Lung (tissue), 11 donors: ENCODE measurements at regions not wholly inside any gene's neighbourhood (a gene's known extent, or its start where the extent isn't known, plus 50 kb on each side); places are given as distances from the start of the nearest gene placed in this dataset.
"Not testable (repeated sequence)": the region's sequence is repeated elsewhere in the genome, so short reads cannot be mapped to it uniquely, and the experiment has no call there.

Experiments
- ATAC-seq: fragments of 200-7000 bp; cut with Tn5 transposase; one replicate; pipeline ENCODE4 v1.9.1; 2020; ENCODE audit warnings: moderate number of reproducible peaks; ENCODE audit not compliant: insufficient read depth, low FRiP score
- DNase-seq, 3 donors: peaks; one replicate each; pipeline ENCODE4 v3.0.0-alpha.2; 2013 to 2017
- H3K27ac ChIP-seq, 2 donors: one replicate each; pipeline ENCODE4 v1.5.1; 2013; ENCODE audit warnings: mild to moderate bottlenecking in 2 of 2, moderate library complexity in 2 of 2, control low read depth in 1 of 2, inconsistent platforms in 1 of 2, low read depth in 1 of 2, low read length in 1 of 2
- H3K27me3 ChIP-seq, 3 donors: one replicate each; pipeline ENCODE4 v1.5.1; 2013; ENCODE audit warnings: low read length in 2 of 3; ENCODE audit not compliant: control insufficient read depth in 3 of 3, insufficient read depth in 3 of 3
- H3K36me3 ChIP-seq, 4 donors: one replicate each; pipeline ENCODE4 v1.5.1; 2013; ENCODE audit warnings: low read length in 4 of 4, mild to moderate bottlenecking in 1 of 4, moderate library complexity in 1 of 4; ENCODE audit not compliant: control insufficient read depth in 4 of 4, insufficient read depth in 4 of 4
- H3K4me1 ChIP-seq, 5 donors: one replicate each; pipeline ENCODE4 v1.5.1; 2013; ENCODE audit warnings: low read length in 5 of 5, mild to moderate bottlenecking in 2 of 5, moderate library complexity in 1 of 5; ENCODE audit not compliant: control insufficient read depth in 5 of 5, insufficient read depth in 5 of 5
- H3K4me3 ChIP-seq: one replicate; pipeline ENCODE4 v1.5.1; 2013; ENCODE audit warnings: mild to moderate bottlenecking, control low read depth, moderate library complexity
- H3K9ac ChIP-seq, 2 donors: one replicate each; pipeline ENCODE4 v1.5.1; 2013; ENCODE audit warnings: low read length in 2 of 2, control low read depth in 1 of 2; ENCODE audit not compliant: insufficient read depth in 1 of 2
- H3K9me3 ChIP-seq, 4 donors: one replicate each; pipeline ENCODE4 v1.5.1; 2013; ENCODE audit warnings: low read length in 3 of 4, mild to moderate bottlenecking in 1 of 4, moderate library complexity in 1 of 4; ENCODE audit not compliant: control insufficient read depth in 4 of 4, insufficient read depth in 3 of 4
- CTCF ChIP-seq: IDR thresholded peaks from 2 replicates; pipeline ENCODE4 v1.5.1; 2012; ENCODE audit warnings: mild to moderate bottlenecking; ENCODE audit errors: control extremely low read depth, extremely low read depth
- WGBS, 2 donors: extraction: QIAGEN DNeasy Blood & Tissue Kit; methylation state at CpG; one replicate each; pipeline ENCODE4 v1.1.7; 2013; 5-methylcytosine and 5-hydroxymethylcytosine counted together
- donor health status: control.
- donor health status: control.
- donor health status: Bipolar disorder and iron deficiency.
- donor health status: healthy.
- donor health status: DM: yes; HTN: yes; CAD: no.

- no peak overlapping the region for H3K4me3 ChIP-seq
- no peak overlapping the region for H3K9ac ChIP-seq
- H3K27me3 ChIP-seq: peaks cover 0 to 3% (median 0%) of the 10 kb centered on the region in 3 donors
- WGBS, 2 donors: 67 to 68% methylated on average over 4 of the region's 4 CpGs
- TF ChIP-seq CTCF: no peak
- ATAC-seq (no peak), DNase-seq (no peak)
- H3K9me3 ChIP-seq: peaks cover 0 to 10% (median 0%) of the 10 kb centered on the region in 4 donors
- H3K36me3 ChIP-seq: no peaks in the 10 kb centered on the region
- H3K4me1 ChIP-seq: no peaks in the 10 kb centered on the region
- no peak overlapping the region for H3K27ac ChIP-seq
Measured at GRCh38 chr22:48061726-48062125, 1299.3 kb downstream of the TBC1D22A start.

- WGBS, 2 donors: 68 to 76% methylated on average over 7 of the region's 7 CpGs
- no peak overlapping the region for H3K9ac ChIP-seq
- no peak overlapping the region for H3K4me3 ChIP-seq
- TF ChIP-seq CTCF: no peak
- no peak overlapping the region for H3K27ac ChIP-seq
- DNase-seq (no peak), ATAC-seq (no peak)
- H3K27me3 ChIP-seq: peaks cover 0 to 5% (median 5%) of the 10 kb centered on the region in 3 donors
- no peaks in the 10 kb centered on the region for H3K4me1 ChIP-seq
- H3K36me3 ChIP-seq: no peaks in the 10 kb centered on the region
- H3K9me3 ChIP-seq: peaks cover 0 to 5% (median 0%) of the 10 kb centered on the region in 4 donors
Measured at GRCh38 chr22:48060266-48060665, 1297.8 kb downstream of the TBC1D22A start.

DNA sequence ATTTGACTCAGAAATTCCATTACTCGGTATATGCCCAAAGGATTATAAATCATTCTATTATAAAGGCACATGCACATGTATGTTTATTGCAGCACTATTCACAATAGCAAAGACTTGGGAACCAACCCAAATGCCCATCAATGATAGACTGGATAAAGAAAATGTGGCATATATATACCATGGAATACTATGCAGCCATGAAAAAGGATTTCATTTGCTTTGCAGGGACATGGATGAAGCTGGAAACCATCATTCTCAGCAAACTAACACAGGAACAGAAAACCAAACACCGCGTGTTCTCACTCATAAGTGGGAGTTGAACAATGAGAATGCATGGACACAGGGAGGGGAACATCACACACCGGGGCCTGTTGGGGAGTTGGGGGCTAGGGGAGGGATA, 1297.1 kb downstream of the TBC1D22A start:
- not testable (repeated sequence) for H3K9me3 ChIP-seq, H3K9ac ChIP-seq, H3K36me3 ChIP-seq, H3K4me1 ChIP-seq, H3K27ac ChIP-seq, H3K4me3 ChIP-seq, ATAC-seq, DNase-seq
- H3K27me3 ChIP-seq: peaks cover 0 to 10% (median 8%) of the 10 kb centered on the region in 3 donors
- 94 to 99% methylated on average over 4 of the region's 4 CpGs for whole genome bisulfite sequencing, 2 donors

DNA sequence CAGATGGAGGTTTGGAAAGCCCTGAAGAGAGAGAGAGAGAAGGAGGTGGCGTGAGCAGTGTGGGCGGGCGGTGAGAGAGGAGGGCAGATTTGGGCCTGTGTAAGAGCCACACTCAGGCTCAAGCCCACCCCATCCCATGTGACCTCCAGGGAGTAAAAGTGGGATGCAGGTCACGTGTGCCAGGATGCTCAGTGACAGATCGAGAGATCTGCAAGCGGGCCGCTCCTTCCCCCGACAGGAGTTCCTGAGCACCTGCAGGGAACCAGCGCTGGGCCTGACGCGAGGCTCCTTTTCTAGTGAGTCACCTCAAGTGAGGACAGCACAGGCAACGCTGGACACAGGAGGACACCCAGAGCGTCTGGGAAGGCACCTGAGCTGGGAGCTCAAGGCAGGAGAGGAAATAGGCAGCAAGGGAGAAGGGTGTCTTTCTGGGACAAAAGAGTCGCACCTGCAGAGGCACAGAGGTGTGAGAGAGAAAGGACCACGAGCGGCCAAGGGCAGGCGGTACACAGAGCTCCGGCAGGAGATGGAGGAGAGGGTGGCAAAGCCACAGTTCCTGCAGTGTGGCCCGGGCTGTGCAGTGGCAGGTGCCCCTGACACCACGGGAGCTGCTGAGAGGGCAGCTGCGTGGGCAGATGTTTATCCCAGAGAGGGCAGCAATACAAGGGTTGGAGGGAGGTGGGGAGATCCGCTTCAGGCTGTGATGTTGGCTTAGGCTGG, 1294.8 kb downstream of the TBC1D22A start:
- WGBS, 2 donors: 83 to 91% methylated on average over 22 of the region's 22 CpGs
- H3K27me3 ChIP-seq: peaks cover 0 to 14% (median 8%) of the 10 kb centered on the region in 3 donors
- DNase-seq (no peak), ATAC-seq (no peak)
- H3K4me3 ChIP-seq: no peak overlapping the region
- no peak overlapping the region for H3K9ac ChIP-seq
- H3K36me3 ChIP-seq: no peaks in the 10 kb centered on the region
- no peak overlapping the region for H3K27ac ChIP-seq
- TF ChIP-seq CTCF: no peak
- H3K9me3 ChIP-seq: peaks cover 0 to 5% (median 0%) of the 10 kb centered on the region in 4 donors
- no peaks in the 10 kb centered on the region for H3K4me1 ChIP-seq
